GM21576 (cell line): ENCODE measurements at regions not wholly inside any gene's neighbourhood (a gene's known extent, or its start where the extent isn't known, plus 50 kb on each side); places are given as distances from the start of the nearest gene placed in this dataset.

Source experiments
- ATAC-seq: cut with Tn5 transposase; IDR thresholded peaks from one replicate; pipeline ENCODE4 v1.9.1; 2021; ENCODE audit warnings: mild to moderate bottlenecking, moderate library complexity; ENCODE audit not compliant: unreplicated experiment

DNA sequence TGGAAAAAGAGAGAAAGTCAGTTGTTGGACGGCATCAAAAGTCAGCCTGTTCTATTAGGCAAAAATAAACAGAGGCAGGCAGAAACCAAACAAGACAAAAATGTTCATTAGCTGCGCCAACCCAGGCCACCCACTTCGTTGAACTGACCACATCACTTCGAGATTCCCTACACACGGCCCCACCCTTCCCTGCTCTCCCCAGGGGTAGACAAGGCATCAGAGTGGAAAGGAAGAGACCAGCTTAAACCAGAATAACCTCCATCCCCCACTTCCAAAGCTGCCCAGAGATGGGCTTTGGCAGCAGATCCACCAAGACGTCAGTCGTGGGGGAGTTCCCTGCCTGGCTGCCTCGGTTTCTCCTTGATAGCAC is 204.6 kb upstream of the TSHZ3 start:
- ATAC-seq = no peak

DNA sequence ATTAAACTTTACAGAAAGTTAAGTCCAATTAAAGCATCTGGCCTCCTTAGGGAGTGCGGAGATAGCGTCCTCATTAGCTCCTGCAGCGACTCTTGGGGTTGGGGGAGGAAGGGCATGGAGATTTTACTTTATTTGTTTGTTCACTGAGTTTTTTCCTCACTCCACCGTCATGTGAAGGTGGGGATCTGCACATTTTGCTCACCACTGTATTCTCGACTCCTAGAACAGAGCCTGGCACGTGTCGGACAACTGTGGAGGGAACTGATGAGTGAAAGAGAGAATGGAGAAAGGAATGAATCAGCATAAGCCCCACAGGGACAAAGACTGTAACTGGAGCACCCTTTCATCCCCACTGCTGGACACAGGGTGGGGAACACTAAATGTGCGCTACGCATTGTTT is 205.1 kb upstream of the TSHZ3 start:
- no peak for ATAC-seq

DNA sequence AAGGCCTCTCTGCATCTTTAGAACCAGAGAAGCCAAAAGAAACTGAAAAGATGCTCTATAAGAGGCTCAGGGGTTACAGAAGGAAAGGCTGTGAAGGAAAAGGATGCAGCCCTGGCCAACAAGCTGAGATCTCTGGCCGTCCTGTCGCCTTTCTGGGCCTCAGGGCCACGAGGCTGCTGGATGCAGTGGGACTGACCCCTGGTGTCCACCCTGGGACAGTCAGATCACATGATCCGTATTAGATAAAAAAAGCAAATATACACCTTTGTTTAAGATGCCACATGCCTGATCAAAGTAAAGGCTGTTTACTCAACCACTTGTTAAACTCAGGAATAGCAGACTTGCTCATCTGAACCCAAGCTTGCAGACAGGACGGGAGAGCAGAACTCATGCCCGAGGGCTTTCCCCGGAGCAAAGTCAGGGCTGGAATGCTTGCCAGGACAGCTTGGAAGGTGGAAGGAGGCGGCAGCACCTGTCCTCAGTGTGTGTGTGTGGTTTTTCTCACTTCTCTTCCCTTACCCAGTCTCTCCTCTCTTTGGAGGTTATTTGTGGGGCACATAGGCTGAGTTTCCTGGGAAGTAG is 206.5 kb upstream of the TSHZ3 start:
- no peak for ATAC-seq

DNA sequence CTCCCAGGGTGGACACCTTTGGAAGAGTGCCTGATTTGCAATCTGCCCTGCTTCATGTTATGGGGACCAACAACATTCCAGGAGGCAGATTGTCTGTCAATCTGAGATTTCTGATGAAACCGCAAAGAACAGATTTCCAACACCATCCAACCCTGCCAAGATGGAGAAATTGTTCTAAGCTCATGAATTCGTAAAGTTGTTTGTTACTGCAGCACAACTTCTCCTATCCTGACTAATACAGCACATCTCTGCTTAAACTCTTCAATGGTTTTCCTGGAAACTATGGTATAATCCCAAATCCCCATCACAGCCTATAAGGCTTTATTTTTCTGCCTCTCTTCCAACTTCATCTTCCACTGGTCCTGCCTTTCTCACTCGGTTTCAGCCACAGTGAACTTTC is 210.3 kb upstream of the TSHZ3 start:
- no peak for ATAC-seq

DNA sequence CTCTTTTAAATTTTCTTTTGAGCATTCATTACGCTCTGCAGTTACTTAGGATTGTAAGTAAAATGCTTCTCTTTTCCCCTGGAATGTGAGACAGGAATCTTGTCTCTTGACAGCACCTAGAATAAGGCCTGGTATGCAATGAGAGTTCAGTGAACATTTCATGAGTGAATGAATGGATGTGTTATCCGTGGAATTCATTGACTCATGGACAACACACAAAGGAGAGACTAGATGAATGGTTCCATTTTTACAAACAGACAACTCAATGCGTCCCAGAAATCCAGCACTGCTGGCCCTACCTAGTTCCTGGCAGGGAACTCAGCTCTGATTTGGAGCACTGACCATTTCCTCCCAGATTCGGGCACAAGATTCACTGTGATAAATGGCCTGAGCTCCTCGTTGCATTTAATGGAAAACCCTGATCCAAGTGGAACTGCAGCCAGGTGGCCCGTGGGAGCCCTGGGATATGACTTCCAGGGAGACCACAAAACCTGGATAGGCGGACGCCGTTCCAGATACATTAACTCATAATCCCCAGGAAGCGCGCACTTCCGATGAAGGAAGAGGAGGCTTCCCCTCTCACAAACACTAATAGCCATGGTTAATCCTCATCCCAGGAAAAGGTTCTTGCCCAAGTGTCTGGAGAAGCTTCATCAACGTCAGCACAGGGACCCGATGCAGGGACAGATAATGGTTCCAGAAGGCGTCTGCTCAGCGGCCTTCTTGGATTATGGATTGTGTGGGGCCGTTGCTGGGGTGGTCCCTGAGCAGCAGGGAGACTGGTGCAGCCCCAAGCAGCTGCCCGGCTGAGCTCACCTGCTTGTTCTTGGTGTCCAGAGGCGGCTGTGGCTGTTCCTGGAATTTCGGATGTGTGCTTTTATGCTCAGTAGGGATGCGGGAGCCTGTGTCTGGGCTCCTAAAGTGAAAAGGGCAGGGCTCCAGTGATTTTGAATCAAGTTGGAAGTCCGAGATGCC is 211.1 kb upstream of the TSHZ3 start:
- ATAC-seq = no peak

DNA sequence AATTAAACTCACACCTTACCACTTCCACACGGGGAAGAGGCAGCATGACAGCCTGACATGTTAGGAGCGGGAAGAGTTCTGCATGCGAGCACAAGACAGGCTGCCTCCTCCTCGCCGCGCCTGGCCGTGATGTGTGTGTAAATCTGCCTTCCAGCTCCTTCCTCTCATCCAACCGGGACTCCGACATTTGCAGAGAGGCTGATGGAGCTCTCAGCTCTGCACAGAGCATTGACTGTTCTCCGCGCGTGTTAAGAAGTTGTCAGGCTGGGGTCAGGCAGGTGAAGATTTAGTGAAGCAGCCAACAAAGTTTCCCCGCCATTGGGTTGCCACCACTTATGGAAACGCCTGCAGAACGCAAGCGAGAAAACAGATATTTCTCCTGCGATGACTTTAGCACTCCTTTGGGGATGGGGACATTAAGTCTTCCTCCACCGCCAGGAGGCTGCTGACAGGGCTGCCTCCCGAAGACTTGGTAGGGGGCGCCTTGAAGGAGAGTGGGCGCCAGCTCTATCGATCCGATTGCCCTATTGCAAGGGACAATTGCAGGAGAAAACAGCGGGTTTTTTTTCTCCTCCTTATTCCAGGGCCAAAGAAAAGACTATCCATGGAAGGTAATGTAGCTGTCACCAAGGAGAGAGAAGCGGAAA is 213.9 kb upstream of the TSHZ3 start:
- ATAC-seq = no peak

DNA sequence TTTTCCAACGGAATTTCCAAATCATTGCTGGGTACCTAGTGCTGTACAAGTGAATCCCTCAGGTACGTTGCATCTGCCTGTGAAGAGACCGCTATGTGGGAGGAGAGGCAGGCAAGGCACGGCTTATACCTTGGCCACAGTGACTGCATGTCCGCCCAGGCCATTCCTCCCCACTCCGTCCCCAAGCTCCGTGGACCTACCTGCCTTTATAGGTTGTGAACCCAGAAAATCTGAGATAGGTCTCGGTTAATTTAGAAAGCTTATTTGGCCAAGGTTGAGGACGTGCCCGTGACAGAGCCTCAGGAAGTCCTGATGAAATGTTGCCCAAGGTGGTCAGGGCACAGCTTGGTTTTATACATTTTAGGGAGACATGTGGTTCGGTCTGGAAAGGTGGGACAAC is 218.5 kb upstream of the TSHZ3 start:
- no peak for ATAC-seq

DNA sequence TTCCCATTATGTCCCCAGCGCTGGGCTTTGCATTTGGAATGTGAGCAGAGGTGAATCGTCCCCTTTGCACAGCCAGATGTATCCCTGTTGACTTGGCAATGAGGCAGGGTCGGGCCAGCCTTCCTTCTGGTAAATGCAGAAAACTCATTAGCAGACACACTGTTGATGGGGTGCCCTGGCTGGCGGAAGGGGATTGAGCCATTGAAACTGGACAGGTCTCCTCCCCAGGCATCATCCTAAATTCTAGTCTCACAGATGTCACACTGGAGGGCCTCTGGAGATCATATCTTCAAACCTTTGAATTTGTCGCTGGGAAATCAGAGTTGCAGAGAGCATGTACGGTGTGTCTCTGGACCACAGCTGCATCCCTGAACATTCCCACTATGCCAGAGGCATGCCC is 219.5 kb upstream of the TSHZ3 start:
- ATAC-seq = no peak

DNA sequence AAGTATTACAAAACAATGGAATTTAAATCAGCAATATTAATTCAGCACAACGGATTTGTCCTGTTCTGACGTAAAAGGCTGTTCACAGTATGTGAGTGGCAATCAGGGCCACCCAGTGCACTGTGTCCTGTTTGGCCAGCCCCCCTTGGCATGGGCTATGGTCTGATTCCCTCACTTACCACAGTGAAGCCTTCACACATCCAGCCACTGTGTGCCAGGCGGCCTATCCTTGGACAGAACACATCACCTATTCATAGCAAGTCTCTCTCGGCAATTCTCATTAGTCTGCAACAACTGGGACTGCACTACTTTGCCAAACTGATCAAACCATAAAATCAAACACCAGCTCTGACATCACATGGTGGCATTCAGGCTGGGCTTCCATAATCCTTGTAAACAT is 221.5 kb upstream of the TSHZ3 start:
- ATAC-seq = no peak

DNA sequence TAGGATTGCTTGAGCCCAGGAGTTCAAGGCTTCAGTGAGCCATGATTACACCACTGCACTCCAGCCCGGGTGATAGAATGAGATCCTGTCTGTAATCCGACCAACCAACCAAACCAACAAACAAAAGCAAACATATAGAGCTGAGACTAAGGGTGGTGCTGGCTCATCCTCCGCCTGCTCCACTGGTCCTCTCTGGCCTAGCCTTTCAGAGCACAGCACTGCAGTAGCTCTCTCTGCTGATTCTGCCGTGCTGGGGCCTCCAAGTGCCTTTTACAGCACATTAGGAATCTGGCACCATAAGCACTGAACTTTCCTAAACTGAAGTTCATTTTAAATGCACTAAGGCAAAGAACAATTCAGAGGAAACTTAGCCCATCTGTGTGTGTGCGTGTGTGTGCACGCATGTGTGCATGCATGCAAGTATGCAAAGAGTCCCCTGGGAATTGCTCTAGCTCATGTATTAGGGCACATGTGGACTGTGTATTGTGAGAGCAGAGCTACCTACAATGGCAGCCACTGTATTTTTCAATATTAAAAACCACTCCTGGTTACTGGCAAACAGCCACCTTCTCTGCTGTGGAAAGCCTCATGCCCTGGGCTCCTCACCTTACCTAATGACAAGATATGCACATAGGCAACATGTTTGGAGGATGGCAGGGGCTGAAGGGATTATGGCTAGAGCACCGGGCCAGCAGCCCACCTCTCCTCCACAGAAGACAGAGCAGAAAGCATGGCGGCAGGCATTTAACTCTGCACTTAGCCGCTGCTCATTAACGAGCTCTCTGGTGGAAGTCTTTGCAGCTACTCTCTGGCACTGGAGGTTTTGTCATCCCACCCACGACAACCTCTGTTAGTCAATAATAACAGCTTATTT is 223.1 kb upstream of the TSHZ3 start:
- no peak for ATAC-seq

DNA sequence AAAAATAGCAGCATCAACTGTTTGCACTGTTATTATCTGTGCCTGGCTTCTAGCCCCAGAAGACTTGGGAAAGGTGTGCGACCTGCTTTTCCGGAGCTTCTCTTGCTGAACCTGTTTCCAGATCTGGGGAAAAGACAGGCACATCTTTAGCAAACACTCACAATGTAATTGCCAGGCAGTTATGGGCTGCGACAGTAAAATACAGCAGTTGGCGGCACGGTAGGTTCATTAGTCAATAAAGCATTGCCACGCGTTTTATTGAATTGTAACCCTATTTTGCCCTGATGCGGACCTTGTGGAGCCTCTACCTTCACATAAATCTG is 223.7 kb upstream of the TSHZ3 start:
- no peak for ATAC-seq

DNA sequence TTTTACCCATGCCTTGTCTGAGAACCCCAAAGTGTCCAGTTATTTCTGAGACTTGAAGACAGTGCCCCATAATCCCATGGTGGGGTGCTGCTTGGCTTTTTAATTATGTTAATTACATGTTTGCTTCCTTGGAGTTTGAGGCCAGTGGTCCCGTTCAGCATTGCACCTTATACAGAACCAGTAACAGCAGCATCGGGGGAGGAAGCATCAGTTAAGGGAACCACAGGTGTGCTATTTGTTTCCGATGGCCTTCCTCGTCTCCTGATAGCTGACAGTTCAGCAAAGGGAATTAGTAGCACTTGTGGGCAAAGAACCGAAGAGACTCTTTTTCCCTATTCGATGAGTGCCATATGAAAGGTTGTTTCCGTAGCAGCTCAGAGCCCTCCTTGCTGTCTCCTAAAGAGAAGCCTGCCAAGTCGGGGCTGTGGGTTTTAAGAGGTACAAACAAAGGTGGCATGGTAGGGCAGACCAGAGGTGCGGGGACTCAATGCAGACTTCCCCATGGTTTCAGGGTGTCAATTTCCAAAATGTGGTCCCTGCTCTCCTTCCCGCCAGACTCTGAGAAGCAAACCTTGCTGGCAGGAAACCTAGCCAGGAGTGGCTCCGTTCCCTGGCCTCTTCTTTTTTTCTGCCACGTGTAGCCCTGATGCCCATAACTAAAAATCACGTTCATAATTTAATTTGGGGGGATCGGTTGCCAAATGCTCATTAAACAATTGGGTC is 225.2 kb upstream of the TSHZ3 start:
- ATAC-seq = no peak

DNA sequence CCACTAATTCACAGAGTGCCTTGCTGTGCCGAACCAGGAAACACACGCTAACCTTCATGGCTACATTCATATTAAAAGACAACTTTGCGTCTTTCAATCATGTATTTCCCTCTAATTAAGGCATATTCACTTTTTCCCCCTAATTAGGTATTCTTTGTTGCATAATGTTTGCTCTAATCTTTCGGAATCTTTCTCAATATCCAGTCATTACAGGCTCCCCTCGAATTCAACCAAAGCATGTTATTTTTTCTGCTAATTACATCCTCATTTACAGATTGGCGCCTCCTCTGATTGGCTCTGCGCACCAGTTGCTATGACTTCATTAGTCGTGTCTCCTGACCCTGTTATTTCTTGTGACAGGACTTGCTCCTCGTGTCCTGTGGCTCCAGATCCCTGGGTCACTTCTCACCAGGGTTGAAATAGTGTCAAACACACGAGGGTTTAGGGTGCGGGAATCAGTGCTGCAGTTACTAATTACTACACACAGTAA is 226.7 kb upstream of the TSHZ3 start:
- no peak for ATAC-seq

DNA sequence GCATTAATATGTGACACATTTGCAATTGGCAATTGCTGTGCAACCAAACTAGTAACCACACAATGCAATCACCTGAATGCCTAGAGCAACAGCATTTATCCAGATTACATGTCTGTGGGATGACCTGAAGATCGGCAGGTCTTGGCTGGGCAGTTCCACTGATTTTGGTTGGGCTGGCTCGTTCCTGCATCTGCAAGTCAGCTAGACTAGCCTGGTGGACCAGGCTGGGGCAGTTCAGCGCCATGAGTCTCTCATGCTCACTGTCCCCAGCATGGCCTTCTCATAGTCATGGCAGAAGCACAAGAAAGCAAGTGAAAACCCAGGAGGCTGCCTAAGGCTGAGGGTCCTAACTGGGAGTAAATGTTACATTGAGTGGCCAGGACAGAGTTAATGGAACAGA is 229.1 kb upstream of the TSHZ3 start:
- ATAC-seq = no peak

DNA sequence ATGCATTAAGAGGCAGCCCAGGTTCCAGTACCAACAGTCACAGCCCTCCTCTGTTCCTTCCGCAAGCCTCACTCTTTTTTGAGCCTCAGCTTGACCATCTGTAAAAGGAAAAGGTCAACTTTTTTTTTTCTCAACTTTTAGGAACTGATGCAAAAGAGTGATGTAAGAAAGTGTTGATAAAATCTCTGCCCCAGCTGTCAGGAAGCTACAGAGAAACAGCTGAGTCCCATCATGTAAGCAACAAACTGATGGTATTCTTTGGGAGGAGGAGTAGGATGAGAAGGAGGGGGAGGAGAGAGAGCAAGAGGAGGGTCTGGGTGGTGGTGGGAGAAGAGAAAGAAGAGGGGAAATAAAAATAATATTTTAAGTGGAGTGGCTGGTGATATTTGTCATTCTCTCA is 233.9 kb upstream of the TSHZ3 start:
- ATAC-seq = no peak

DNA sequence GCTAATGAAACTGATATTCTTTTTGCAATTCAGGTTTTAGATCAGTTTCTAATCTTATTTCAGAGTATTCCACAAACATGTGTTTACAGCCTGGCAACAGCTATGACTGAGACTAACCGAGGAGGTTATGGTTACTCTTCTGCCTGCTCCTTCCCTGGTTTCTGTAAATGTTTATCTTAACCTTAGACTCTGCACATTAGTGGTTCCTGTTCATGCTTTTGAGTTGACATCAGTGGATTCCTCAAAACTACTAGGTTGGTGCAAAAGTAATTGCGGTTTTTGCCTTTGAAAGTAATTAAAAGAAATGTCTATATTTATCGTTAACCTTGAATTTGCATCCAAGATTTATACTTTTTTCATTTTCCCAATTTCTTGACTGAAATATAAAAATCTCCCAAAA is 237.0 kb upstream of the TSHZ3 start:
- ATAC-seq = no peak

DNA sequence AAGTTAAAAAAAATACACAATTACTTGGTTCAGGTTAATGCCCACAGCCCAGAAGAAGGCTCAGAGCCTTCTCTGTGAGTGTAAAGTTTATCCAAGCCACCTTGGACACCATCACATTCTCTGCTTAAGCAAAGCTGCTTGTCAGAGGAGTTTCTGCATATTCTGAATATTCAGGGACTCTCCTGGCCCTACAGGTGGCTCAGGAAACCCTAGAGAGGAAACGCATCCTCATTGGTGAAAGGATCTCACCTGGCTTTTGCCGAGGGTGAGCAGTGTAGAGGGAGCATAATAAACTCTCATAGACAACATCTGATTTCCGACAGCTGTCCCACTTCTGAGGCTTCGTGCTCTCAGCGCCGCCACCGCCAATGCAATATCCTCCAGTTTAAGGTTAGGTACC is 239.9 kb upstream of the TSHZ3 start:
- no peak for ATAC-seq

DNA sequence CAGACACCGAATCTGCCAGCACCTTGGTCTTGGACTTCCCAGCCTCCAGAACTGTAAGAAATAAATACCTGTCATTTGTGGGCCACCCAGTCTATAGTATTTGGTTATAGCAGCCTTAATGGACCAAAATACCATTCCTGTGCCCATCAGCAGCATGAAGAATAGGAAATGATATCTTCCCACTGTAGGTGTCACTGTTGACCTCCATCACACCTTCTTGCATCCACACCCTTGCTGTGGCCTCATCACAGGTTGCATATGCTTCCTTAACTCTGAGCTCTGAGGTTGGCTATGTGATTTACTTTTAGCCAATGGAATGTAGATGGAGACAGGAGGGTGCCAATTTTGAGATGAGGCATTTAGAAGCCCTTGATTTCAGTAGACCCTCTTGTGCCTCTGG is 242.0 kb upstream of the TSHZ3 start:
- ATAC-seq = no peak

DNA sequence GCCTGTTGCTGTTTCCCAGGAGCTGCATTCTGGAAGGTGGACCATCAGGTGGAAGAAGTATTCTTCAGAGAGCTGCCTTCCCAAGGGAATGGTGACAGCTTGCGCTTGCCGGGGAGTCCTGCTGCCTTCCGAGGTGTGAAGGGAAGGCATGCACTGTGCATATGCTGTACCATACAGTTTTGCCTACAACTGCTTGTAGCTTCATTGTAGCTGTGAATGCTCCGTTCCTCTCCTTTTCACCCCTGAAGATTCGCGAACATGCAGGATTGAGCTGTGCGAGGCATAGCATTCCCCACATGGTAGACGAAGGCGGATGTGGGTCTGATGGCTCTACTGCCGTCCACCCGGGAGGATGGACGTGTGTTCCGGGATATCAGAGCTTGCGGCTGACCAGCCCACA is 243.2 kb upstream of the TSHZ3 start:
- no peak for ATAC-seq

DNA sequence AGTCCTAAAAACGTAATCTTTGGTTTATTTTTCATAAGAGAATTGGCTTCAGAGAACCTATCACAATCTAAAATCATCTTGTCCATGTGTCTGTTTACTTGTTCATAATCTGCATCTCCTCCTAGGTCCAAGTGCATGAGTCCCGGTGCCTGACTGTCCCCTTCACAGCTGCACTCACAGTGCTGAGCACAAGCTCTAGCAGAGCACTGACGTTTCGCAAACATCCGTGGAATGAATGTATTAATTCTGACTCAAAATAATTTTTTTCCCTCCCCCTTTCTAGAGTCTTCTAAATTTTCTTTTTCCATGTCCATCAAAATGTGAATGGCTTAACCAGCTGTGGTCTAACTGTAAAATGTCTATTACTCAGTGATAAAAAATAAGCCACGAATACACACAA is 245.5 kb upstream of the TSHZ3 start:
- ATAC-seq = no peak

DNA sequence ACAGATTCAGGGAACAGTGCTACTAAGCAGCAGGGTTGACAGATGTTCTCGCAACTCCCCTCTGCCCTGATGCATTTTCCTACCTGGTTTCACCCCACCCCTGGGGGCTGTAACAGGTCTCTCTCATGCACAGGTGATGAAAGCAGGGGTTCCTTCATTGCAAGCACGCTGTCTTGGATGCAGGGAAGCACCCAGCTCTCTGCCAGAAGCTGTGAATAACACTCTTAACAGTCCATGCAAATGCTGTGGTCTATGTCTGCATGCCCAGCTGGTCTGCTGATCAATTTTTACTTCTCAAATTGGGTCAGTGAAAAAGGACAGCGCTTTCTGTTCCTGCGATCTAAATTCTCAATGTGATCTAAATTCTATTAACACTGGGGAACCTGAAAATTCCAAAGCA is 246.3 kb upstream of the TSHZ3 start:
- ATAC-seq = no peak
